ENCODE measurements at regions not wholly inside any gene's neighbourhood (a gene's known extent, or its start where the extent isn't known, plus 50 kb on each side); places are given as distances from the start of the nearest gene placed in this dataset.

DNA sequence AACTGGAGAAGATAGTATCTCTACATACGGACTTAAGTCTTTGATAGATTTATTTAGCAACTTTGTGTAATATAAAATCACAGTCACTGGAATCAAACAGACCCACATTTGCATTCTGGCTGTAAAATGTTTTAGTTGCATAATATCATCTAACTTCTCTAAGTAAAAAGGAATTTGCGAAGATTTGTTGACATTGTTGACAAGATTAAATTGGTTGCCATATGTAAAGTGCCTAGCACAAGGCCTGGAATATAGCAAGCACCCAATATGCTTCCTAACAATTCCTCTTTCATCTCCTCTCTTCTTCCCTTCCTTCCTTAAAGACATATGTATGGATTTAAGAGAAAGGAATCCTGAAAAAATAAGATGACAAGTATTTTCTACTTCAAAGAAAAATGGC is 295.4 kb upstream of the PPFIA2 start:
- CTCF ChIA-PET: no interaction called here
- TF ChIP-seq, protein P1, sequence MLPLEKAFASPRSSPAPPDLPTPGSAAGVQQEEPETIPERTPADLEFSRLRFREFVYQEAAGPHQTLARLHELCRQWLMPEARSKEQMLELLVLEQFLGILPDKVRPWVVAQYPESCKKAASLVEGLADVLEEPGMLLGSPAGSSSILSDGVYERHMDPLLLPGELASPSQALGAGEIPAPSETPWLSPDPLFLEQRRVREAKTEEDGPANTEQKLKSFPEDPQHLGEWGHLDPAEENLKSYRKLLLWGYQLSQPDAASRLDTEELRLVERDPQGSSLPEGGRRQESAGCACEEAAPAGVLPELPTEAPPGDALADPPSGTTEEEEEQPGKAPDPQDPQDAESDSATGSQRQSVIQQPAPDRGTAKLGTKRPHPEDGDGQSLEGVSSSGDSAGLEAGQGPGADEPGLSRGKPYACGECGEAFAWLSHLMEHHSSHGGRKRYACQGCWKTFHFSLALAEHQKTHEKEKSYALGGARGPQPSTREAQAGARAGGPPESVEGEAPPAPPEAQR (CRISPR knock-in tag; IDR thresholded peaks at IDR 0.05): no peak
- TF ChIP-seq, protein P2, sequence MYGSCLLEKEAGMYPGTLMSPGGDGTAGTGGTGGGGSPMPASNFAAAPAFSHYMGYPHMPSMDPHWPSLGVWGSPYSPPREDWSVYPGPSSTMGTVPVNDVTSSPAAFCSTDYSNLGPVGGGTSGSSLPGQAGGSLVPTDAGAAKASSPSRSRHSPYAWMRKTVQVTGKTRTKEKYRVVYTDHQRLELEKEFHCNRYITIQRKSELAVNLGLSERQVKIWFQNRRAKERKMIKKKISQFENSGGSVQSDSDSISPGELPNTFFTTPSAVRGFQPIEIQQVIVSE (CRISPR knock-in tag; IDR thresholded peaks at IDR 0.05; ENCODE audit: borderline replicate concordance): no peak
- TF ChIP-seq MXD4 (CRISPR knock-in tag; IDR thresholded peaks at IDR 0.05; ENCODE audit: borderline replicate concordance) (no peak), ATF1 (CRISPR knock-in tag; IDR thresholded peaks at IDR 0.05) (no peak), TCF7 (CRISPR knock-in tag; IDR thresholded peaks at IDR 0.05; ENCODE audit: low read depth) (no peak), NFATC4 (CRISPR knock-in tag; IDR thresholded peaks at IDR 0.05) (no peak), ZNF138 (CRISPR knock-in tag; conservative IDR thresholded peaks at IDR 0.05) (no peak), PRDM15 (CRISPR knock-in tag; IDR thresholded peaks at IDR 0.05) (no peak), GTF2I (CRISPR knock-in tag; conservative IDR thresholded peaks at IDR 0.05) (no peak), EMX1 (CRISPR knock-in tag; IDR thresholded peaks at IDR 0.05) (no peak), JUN (CRISPR knock-in tag; IDR thresholded peaks at IDR 0.05) (no peak), CTCF (IDR thresholded peaks at IDR 0.05) (no peak), RORB (CRISPR knock-in tag; IDR thresholded peaks at IDR 0.05) (no peak), FOXP1 (CRISPR knock-in tag; IDR thresholded peaks at IDR 0.05; ENCODE audit: borderline replicate concordance) (no peak), ETV6 (CRISPR knock-in tag; IDR thresholded peaks at IDR 0.05) (no peak), HMGA2 (CRISPR knock-in tag; IDR thresholded peaks at IDR 0.05) (no peak), ZNF671 (CRISPR knock-in tag; IDR thresholded peaks at IDR 0.05) (no peak), CREM (CRISPR knock-in tag; IDR thresholded peaks at IDR 0.05) (no peak)
- TF ChIP-seq, protein P3, sequence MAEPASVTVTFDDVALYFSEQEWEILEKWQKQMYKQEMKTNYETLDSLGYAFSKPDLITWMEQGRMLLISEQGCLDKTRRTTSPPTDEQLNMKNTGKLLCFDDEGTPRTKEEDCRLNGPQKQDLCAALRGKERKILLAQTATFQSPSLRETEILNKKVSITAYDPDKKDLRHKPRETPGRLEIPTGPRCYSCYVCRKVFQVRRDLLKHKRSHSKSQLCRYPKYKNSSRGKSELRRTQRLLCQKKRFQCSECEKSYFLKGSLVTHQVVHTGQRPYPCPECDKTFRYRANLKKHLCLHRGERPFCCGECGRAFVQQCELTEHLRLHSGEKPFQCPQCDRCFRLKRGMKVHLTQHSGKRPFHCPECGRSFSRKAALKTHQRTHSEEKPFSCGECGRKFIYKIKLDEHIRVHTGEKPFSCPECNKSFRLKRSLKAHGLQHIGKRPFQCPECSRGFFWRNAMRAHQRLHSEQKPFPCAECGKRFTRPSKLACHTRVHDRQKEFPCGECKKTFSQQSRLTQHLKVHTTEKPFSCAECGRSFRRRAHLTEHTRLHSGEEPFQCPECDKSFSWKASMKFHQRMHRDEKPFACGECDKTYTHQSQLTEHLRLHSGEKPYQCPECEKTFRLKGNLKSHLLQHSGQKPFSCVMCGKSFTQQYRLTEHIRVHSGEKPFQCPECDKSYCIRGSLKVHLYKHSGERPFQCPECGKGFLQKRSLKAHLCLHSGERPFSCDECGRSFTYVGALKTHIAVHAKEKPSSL (CRISPR knock-in tag; conservative IDR thresholded peaks at IDR 0.05): no peak
- POLR2A ChIA-PET: no interaction called here

More for the DNA sequence above, 295.4 kb upstream of the PPFIA2 start:
- no peaks in the 10 kb centered on the region for H3K27me3 Mint-ChIP-seq (ENCODE audit: low read depth)
- H3K27ac Mint-ChIP-seq: no peak overlapping the region
- H3K4me1 Mint-ChIP-seq: no peaks in the 10 kb centered on the region
- peaks cover 8% of the 10 kb centered on the region for H3K9me3 Mint-ChIP-seq
- H3K36me3 Mint-ChIP-seq: no peaks in the 10 kb centered on the region
- DNase-seq (ENCODE audit: low spot score): no peak
- H3K4me3 Mint-ChIP-seq: no peak overlapping the region
- no peak for ATAC-seq
